SK-N-SH treated with all-trans-retinoic acid at 6 μM for 48 hours (cell line): ENCODE measurements at regions not wholly inside any gene's neighbourhood (a gene's known extent, or its start where the extent isn't known, plus 50 kb on each side); places are given as distances from the start of the nearest gene placed in this dataset.

Experiments used
- RARB ChIP-seq: fragments of 250-450 bp; sonication (Bioruptor Pico); IDR thresholded peaks from 2 replicates; pipeline ENCODE4 v1.8.0; 2021; ENCODE audit warnings: mild to moderate bottlenecking, moderate library complexity
- ZNF565 ChIP-seq: fragments of 450-650 bp; formaldehyde crosslinking; conservative IDR thresholded peaks from 2 replicates; pipeline ENCODE4 v1.5.0; 2020; ENCODE audit warnings: low read depth, mild to moderate bottlenecking, moderate library complexity

GRCh38 chr15:69599271-69599670 lies 146.7 kb downstream of the RPLP1 start:
- TF ChIP-seq ZNF565 (no peak), RARB (CRISPR knock-in tag) (no peak)
